ENCODE measurements at regions not wholly inside any gene's neighbourhood (a gene's known extent, or its start where the extent isn't known, plus 50 kb on each side); places are given as distances from the start of the nearest gene placed in this dataset.

DNA sequence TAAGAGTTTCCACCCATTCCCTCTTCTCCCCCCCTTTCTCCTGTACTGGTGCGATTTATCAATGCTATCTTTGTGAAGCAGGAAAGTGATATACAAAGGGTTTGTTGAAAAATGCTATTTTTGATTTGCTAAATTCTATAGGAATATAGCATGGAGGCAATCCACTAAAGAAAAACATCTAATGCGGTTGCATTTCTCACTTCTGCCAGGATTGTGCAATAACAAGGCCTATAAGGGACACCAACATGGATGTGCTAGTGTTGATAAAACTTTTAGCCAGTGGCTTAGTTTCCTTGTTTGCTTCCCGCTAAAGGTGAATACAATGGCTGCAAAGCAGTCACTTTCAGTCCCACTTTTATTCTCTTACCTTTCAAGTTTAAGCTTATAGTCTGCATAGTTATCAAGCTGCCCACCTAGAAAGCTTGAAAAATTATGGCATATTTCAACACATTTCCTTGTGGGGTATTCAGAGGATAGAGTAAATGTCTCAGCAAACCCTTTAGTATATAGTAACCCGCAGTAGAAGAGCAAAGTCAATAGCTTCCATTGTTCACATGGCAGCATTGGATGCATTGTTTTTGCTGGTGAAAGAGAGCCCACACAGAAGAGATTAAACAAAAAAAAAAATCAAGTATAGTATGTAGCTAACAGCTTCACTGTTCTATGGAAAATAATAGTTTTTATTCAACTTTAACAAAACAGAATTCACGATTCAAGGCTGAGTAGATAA, 674.6 kb upstream of the SEMA6A start:
- no peaks in the 10 kb centered on the region for H3K27me3 ChIP-seq (ENCODE audit: control insufficient read depth in 3 of 3, insufficient read depth in 3 of 3, low read length in 2 of 3)
- WGBS, 2 donors: 89% methylated on average over 5 of the region's 5 CpGs
- DNase-seq: no peak
- ATAC-seq (ENCODE audit: insufficient read depth, low FRiP score): no peak
- no peak overlapping the region for H3K9ac ChIP-seq (ENCODE audit: insufficient read depth in 1 of 2, low read length in 2 of 2)
- H3K4me1 ChIP-seq (ENCODE audit: control insufficient read depth in 5 of 5, insufficient read depth in 5 of 5, low read length in 5 of 5): no peaks in the 10 kb centered on the region
- no peak overlapping the region for H3K27ac ChIP-seq (ENCODE audit: low read depth in 1 of 2, low read length in 1 of 2)
- no peaks in the 10 kb centered on the region for H3K36me3 ChIP-seq (ENCODE audit: control insufficient read depth in 4 of 4, insufficient read depth in 4 of 4, low read length in 4 of 4)
- no peaks in the 10 kb centered on the region for H3K9me3 ChIP-seq (ENCODE audit: control insufficient read depth in 4 of 4, insufficient read depth in 3 of 4, low read length in 3 of 4)
- H3K4me3 ChIP-seq: no peak overlapping the region
- TF ChIP-seq CTCF (IDR thresholded peaks at IDR 0.05; ENCODE audit: control extremely low read depth, extremely low read depth): no peak

- TF ChIP-seq CTCF (IDR thresholded peaks at IDR 0.05; ENCODE audit: control extremely low read depth, extremely low read depth): no peak
- no peak for ATAC-seq (ENCODE audit: insufficient read depth, low FRiP score)
These were observed 671.8 kb upstream of the SEMA6A start for GRCh38 chr5:117246424-117246823.

DNA sequence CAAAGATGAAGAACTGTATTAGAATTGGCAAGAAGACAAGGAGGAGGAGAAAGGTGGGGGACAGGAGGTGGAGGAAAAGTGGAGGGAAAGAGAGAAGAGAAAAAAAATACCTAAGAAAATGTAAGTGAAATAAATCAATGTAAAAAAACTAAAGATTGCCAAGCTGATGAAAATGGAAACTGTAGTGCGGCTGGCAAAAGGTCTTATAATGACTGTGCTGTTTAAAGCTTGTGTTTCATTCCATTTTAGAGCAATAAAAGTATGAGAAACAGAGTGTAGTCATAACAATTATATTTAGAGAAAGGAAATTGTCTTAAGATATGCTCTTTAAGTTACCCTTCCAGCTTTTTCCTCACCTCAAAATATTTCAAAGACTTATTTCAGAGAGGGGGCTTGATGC, 670.5 kb upstream of the SEMA6A start:
- Histone ChIP-seq H3K9ac (ENCODE audit: insufficient read depth in 1 of 2, low read length in 2 of 2) (no peak overlapping the region), H3K27ac (ENCODE audit: low read depth in 1 of 2, low read length in 1 of 2) (no peak overlapping the region), H3K4me1 (ENCODE audit: control insufficient read depth in 5 of 5, insufficient read depth in 5 of 5, low read length in 5 of 5) (no peaks in the 10 kb centered on the region), H3K36me3 (ENCODE audit: control insufficient read depth in 4 of 4, insufficient read depth in 4 of 4, low read length in 4 of 4) (no peaks in the 10 kb centered on the region), H3K9me3 (ENCODE audit: control insufficient read depth in 4 of 4, insufficient read depth in 3 of 4, low read length in 3 of 4) (peaks cover 0 to 3% (median 0%) of the 10 kb centered on the region in 4 donors), H3K4me3 (no peak overlapping the region), H3K27me3 (ENCODE audit: control insufficient read depth in 3 of 3, insufficient read depth in 3 of 3, low read length in 2 of 3) (no peaks in the 10 kb centered on the region)
- ATAC-seq (ENCODE audit: insufficient read depth, low FRiP score) (no peak), DNase-seq (no peak)
- TF ChIP-seq CTCF (IDR thresholded peaks at IDR 0.05; ENCODE audit: control extremely low read depth, extremely low read depth): no peak
- 85 to 91% methylated on average over 1 of the region's 1 CpG for WGBS, 2 donors

More at GRCh38 chr5:117246424-117246823, 671.8 kb upstream of the SEMA6A start:
- no peaks in the 10 kb centered on the region for H3K9me3 ChIP-seq (ENCODE audit: control insufficient read depth in 4 of 4, insufficient read depth in 3 of 4, low read length in 3 of 4)
- no peak overlapping the region for H3K4me3 ChIP-seq
- H3K4me1 ChIP-seq (ENCODE audit: control insufficient read depth in 5 of 5, insufficient read depth in 5 of 5, low read length in 5 of 5): no peaks in the 10 kb centered on the region
- H3K27ac ChIP-seq (ENCODE audit: low read depth in 1 of 2, low read length in 1 of 2): no peak overlapping the region
- H3K9ac ChIP-seq (ENCODE audit: insufficient read depth in 1 of 2, low read length in 2 of 2): no peak overlapping the region
- H3K36me3 ChIP-seq (ENCODE audit: control insufficient read depth in 4 of 4, insufficient read depth in 4 of 4, low read length in 4 of 4): no peaks in the 10 kb centered on the region
- H3K27me3 ChIP-seq (ENCODE audit: control insufficient read depth in 3 of 3, insufficient read depth in 3 of 3, low read length in 2 of 3): no peaks in the 10 kb centered on the region
- no peak for DNase-seq

- no peak for TF ChIP-seq CTCF (IDR thresholded peaks at IDR 0.05; ENCODE audit: control extremely low read depth, extremely low read depth)
- no peak overlapping the region for H3K27ac ChIP-seq (ENCODE audit: low read depth in 1 of 2, low read length in 1 of 2)
- WGBS, 2 donors: 67 to 90% methylated on average over 2 of the region's 2 CpGs
- no peak overlapping the region for H3K4me3 ChIP-seq
- no peaks in the 10 kb centered on the region for H3K27me3 ChIP-seq (ENCODE audit: control insufficient read depth in 3 of 3, insufficient read depth in 3 of 3, low read length in 2 of 3)
- H3K4me1 ChIP-seq (ENCODE audit: control insufficient read depth in 5 of 5, insufficient read depth in 5 of 5, low read length in 5 of 5): no peaks in the 10 kb centered on the region
- no peak for DNase-seq
- H3K36me3 ChIP-seq (ENCODE audit: control insufficient read depth in 4 of 4, insufficient read depth in 4 of 4, low read length in 4 of 4): no peaks in the 10 kb centered on the region
- H3K9ac ChIP-seq (ENCODE audit: insufficient read depth in 1 of 2, low read length in 2 of 2): no peak overlapping the region
- no peak for ATAC-seq (ENCODE audit: insufficient read depth, low FRiP score)
- peaks cover 0 to 3% (median 0%) of the 10 kb centered on the region in 4 donors for H3K9me3 ChIP-seq (ENCODE audit: control insufficient read depth in 4 of 4, insufficient read depth in 3 of 4, low read length in 3 of 4)
These were observed 667.4 kb upstream of the SEMA6A start for GRCh38 chr5:117242028-117242427.
